SK-N-DZ (cell line): ENCODE measurements at regions not wholly inside any gene's neighbourhood (a gene's known extent, or its start where the extent isn't known, plus 50 kb on each side); places are given as distances from the start of the nearest gene placed in this dataset.
A peak's percentile ranks its signal among the peaks of the same experiment; 100 is the strongest.
"Not testable (repeated sequence)": the region's sequence is repeated elsewhere in the genome, so short reads cannot be mapped to it uniquely, and the experiment has no call there.

ENCODE experiments used
- DNase-seq: peaks from one replicate; pipeline ENCODE4 v3.0.0-alpha.2; 2015; ENCODE audit warnings: low spot score

DNA sequence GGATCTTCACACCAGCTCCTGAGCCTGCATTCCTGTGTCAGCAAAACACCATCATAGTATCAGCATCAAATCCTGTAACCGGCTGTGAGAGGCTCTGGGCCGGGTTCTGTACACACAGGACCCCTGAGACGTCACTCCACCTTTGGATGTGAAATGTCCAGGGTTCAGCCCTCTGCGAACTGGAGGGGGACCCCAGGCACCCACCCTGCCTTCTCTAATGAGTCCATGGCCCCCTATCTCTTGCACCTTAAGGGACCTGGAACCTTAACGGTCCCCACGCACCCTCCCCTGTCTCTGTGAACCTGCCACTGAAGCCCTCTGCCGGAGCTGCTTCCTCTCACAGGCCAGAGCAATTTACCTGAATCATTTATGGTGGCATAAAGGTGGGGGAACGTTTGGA, 257.8 kb downstream of the NPHP4 start:
- no peak for DNase-seq

DNA sequence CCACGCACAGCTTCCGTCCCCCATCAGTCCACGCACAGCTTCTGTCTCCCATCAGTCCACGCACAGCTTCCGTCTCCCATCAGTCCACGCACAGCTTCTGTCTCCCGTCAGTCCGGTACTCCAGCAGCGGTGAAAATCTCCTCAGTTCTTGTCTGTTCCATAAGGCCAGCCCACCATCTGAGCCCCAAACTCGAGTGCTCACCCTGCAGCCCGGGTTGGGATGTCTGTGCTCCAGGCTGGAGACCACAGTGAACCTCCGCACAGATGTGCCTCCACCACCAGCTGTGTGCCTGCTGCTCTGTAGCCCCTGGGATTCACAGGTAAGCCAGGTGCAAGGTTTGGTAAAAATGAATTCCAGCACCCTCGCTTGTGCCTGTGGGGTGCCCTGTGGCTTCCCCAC, 258.6 kb downstream of the NPHP4 start:
- no peak for DNase-seq

DNA sequence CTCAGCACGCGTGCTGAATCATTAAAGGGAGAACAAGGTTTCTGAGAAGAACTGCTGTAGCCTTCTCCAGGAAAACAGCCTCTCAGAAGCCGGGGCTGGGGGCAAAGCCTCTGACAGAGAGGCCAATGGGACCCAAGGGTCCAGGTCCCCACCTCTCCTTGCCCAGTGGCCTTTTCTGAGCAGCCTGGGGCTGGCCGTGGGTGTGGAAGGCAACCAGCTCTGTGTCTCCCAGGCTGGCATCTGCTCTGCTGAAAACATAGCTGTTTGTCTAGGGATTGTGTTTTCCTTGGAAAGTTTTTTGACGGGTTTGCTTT, 261.2 kb downstream of the NPHP4 start:
- no peak for DNase-seq

DNA sequence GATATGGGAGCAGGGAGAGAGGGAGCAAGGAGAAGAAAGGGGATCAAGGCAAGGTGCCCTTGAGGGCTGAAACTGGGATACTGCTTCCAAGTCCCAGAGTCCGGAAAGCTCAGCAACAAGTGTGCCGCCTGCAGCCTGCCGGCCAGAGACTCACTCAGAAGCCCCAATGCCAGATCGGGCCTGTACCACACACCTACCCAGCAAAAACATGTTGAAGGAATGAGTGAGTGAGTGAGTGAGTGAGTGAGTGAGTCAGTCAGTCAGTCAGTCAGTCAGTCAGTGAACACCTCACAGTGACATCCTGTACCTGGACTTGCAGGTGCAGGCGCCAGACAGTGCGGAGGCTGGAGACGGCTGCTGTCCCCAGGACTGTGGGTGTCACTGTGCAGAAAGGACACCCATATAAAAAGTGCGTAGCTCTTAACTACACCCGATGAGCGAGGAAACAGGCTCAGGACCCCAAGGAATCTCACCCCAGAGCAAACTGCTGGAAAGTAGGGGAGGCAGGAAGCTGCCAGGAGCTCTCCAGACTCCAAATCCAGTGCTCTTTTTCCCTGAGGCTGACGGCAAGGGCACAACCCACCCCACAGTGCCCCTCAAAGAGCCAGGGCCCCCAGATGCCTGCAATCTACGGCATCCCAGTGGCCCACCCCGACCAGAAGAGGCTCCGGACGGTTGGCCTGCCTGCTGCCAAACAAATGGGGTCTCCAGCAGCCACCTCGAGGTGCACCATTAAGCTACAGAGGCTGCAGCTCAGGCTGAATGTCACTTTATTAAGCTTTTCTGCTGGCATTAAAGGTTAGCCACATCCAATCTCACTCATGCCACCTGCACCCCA, 261.7 kb downstream of the NPHP4 start:
- DNase-seq: no peak

DNA sequence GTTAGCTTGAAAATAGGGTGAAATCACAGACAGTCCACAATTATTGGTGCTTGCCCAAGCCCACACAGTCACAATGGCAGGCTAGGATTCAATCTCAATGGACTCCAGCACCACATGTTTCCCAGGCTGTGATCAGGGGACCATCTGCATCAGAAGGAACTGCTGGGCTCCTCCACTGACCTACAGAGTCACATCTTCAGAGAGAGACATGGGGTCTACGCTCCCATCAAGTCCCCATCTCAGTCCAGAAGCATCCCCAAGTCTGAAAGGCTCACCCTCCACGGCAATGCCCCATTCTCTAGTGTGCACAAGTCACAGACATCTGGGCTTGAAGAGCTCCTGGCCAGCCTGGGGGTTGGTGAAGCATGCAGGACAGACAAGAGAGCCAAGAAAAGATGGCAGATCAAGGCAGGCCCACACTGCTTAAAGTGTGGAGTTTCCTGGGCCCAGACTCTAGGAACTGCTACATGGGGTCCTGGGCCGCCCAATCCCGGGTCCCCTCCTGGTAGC, 262.5 kb downstream of the NPHP4 start:
- DNase-seq: no peak

DNA sequence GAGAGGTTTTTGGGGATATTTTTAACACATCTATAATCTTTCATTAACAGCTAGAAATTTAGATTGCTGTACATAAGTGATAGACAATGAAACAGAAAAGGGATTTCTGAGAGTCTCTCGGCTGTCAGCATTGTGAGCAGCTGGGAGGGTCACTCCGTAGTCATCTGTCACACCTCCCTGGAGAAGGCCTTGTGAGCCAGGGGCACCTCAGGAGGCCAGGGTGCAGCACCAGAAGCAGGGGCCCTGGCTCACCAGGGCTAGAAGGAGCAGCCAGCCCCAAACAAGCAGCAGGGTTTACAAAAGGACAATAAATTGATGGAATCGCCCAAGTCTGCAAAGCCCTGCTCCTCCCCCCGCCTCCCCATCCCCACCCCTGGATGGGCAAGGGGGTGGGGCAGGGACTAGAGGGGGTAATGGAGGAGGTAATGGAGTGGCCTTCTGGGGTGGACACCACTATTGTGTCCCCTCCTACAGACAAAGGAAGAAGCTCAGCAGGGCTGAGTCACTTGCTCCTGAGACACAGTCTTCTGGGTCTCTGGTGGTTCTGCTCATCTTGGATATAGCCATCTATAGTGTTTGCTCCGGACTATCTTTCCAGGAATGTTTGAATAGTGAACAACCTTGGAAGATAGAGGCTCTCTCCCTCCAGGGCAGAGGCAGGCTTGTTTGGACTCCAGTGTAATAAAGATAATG, 263.4 kb downstream of the NPHP4 start:
- DNase-seq: no peak

DNA sequence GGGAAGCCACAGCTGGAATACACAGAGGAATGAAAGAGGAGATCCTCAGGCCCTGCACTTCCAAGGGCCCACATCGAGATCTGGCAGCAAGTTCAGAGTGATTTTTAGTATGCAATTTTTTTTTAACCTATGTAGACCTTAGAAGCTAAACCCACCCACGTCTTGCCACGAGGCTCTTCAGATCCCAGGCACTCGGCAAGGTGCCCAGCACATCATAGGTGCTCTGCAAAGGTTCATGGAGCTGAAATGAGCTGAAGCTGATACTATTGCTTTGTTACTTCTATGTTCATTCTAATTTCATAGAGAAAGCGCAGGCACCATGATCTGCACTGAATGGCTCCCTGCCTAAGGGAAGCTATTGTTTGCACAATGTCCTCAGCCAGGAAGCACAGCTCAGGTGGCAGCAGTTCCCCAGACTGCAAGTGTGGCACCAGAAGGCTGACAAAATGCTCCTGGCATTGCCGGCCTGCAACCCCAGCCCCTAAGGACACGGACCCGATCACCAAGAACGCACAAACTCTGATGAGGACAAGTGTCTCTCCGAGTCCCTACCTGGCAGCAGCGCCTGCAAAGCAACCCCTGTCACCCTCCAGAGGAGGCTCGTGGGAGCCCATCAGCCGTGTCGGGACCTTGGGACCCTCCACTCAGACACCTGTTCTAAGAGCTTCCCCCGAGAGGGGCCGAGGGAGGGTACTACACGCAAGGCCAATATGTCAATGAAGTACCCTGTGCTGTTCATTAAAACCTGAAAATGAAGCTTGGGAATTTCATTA, 264.2 kb downstream of the NPHP4 start:
- no peak for DNase-seq

DNA sequence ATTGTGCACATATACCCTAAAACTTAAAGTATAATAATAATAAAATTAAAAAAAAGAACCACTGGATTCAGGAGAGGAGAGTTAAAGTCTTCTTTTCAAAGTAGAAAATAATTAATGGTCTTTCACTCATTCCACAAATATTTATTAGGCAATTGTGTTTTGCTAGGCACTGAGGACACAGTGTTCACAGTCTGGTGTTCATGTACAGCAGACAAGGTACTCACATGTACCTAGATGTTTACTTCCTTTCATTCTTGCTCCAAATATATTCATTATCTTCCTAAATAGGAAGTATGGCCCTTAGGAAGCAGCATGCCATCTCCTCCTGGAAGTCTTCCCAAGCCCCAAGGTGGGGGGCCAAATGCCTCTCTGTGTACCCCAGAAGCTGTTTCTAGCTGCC, 265.0 kb downstream of the NPHP4 start:
- no peak for DNase-seq

DNA sequence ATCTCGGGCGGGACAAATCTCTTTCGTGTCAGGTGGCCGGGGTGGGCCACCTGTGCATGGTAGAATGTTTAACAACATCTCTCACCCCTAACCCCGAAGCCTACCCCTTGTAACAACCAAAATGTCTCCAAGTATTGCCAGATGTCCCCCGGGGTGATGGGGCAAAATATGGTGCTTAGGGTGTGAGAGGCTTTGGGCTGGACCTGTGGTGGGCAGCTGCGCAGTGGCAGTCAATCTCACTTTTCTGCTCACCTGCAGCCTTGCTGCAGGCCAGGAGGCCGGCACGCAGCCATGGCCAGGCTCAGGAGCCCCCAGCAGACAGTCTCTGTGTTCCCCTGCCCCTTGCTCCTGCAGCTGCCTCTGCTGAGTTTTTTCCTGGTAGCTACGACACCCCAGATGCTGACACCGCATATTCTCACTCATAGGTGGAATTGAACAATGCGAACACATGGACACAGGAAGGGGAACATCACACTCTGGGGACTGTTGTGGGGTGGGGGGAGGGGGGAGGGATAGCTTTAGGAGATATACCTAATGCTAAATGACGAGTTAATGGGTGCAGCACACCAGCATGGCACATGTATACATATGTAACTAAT, 265.5 kb downstream of the NPHP4 start:
- DNase-seq: not testable (repeated sequence)

DNA sequence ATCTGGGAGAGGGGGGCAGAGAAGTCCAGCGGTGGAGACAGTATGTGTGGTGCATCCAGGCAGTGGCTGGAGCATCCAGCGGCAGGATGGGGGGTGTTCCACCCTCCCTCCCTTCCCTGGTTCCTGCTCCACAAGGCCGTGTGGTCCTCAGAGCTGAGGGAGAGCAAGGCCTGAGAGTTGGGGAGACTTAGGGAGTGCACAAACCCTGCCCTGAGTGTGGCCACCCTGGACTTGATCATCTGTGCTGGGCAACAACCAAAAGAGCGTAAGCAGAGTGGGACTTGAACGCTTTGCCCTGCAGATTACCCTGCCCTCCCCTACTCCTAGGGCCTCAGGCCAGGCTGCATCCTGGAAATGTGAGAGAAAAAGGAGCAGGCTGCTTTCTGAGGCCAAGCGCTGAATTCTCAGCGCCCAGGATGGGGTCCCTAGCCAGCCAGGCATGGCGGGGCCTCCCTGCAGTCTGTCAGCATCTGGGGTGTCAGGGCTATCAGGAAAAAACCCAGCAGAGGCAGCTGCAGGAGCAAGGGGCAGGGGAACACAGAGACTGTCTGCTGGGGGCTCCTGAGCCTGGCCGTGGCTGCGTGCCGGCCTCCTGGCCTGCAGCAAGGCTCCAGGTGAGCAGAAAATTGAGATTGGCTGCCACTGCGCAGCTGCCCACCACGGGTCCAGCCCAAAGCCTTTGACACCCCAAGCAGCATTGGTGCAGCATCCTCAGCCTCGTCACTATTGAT, 266.2 kb downstream of the NPHP4 start:
- no peak for DNase-seq

DNA sequence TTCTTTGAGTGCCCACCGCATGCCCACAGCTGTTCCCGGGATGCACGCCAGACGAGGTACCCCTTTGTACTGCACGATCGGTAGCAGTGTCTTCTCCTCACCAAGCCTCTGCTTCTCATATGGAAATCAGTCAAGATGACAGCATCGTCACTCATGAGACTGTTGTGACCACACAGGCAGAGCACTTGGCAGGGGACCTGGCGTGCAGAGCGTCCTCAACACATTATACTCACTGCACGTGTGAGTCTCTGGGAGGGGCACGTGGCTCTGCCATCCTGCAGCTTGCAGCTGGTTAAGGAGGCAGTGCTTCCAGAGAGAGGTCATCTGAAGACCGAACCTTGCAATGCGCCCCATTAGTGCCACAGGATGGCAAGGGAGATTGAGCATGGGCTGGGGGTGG, 266.8 kb downstream of the NPHP4 start:
- DNase-seq: no peak

DNA sequence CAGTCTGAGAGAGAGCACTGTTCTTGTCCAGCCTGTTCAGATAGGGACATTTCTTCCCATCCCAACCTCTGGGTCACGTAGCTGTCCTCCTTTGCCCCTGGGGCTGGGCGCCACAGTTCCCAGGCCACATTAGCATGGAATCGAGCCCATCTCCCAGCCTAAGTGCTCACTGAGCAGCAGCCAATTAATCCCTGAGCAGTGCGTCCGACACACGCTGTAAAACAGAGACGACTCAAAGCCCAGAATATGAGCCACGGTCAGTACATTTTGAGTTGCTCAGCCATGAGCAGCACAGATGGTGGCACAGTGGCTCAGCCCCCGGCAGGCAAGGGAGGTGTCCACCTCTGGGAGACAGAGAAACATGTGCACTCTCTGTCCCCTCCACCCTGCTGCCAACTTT, 267.4 kb downstream of the NPHP4 start:
- DNase-seq: no peak

DNA sequence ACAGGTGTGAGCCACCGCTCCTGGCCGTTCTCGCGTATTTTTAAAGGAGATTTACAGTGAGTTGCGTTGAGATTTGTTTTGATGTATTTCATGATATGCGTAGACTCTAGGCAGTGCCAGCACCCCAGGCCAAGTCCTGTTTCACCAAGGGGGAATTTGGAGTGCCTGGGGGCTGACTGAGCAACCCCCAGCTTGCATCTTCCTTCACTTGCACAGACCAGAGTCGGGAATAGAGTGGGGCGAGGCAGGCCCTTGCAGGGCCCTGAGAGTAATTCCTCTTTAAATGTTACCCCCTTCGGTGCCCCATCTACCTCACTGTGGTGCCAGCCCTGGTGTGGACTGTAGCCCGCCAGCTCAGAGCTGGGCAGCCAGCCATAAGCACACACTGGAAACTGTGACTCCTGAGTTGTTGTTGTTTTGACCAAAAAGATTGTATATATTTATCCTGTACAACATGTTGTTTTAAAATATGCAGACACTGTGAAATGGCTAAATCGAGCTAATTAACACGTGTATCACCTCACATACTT, 269.5 kb downstream of the NPHP4 start:
- no peak for DNase-seq

DNA sequence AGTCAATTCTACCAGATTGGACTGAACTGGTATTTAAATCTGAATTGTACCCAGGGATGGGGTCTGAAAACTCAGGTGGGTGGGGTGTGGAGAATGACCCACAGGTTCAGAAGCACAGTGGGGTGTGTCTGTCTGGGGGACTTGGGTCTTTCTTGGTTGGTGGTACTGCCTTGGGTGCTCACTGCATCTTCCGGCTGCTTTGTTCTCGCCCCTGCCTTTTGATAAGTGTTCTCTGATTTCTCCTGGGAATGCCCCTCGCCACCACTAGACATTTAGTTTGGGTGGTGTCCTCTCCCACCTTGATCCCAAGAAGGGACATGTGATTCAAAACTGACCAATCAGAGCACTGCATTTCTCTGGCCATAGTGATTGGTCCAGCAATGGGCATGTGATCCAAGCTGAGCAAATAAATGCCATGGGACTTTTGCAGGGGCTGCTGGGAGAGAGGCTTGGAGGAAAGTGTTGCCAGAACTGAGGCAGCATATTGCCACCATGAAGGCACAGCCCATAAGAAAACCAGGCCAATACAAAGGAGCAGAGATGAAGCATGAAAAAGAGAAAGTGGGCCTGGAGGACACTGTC, 270.5 kb downstream of the NPHP4 start:
- DNase-seq: no peak

DNA sequence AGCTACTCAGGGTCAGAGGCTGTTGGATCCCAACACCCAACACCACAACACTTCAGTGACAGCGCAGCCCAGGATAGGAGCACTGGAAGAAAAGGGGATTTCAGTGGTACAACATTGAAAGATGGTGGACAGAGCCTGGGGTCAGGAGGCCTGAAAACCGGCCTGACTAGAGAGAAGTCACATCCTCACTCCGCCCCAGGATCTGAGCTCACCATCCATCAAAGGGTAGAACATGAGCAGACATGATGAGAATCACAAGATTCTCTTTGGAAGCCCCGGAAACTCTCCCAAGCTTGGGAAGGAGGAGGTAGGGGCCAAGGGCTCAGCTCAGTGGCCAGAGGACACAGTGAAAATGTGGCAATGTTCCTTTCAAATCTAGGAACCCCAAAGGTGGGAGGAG, 271.3 kb downstream of the NPHP4 start:
- no peak for DNase-seq

DNA sequence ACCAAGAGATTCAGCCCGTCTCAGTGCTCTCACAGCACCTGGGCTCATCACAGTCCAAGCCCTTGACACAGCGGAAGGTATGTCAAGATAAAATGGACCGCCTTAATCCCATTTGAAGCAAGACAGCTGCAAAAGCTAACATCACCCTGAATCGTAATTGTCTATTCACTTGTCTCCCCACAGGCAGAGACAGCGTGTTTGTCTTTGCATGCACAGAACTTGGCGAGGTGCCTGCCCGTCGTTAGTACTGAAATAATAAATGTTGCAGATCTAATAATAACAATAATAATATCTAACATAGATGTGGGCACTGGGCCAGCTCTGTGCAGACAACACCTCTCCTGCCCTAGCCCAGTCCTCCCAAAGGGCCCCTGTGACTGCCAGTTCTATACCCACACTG, 271.7 kb downstream of the NPHP4 start:
- DNase-seq: no peak

DNA sequence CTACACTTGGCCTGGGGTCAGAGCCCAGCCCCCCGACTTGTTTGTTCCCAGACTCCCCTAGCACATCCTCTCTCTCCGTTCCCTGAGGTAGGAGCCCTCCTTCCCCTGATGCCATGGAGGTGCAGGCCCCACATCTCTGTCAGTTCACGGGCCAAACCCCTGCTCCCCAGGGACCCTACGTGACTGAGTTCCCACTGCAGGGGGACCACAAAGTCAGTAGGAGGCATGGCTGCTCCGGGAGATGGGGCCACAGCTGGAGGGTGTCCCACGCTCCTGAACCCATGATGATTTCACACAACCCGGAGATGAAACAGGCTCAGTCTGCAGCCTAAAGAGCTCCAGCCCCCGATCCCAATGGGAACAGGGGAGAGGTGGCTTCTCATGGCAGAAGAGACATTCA, 272.2 kb downstream of the NPHP4 start:
- DNase-seq: no peak

DNA sequence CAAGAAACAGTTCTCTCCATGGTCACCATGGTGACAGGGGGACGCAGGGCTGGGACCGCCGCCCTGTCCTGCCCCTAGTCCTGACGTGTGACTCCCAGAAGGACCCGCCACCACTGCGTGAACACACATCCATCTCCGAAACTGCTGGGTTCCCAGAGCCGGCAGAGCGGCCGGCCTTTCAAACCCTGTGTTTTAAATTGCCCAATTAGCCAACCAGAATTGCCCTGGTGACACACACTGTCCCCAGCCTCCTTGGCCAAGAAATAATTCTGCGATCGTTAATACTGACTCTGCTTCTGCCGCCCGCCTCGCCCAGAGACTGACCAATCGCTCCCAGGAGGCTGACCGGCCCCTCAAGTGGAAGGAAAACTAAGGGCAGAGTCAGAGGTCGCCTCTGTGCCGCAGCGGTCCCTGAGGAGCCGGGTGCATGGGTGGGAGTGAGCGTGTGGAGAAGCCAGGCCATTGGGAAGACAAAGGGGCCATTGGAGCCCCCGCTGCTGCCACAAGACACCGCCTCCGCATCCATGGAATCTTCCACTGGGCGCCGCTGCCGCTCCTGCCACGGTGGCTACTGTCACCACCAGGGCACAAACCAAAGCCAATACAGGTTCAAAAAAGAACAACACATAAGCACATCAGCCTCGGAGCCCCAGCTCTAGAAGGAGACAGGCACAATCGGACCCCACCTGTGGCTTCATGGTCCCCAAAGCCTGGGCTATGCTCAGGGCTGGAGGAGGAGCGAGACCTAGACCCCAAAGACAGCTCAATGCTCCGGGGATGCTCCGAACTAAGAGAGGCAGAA, 273.2 kb downstream of the NPHP4 start:
- DNase-seq: peak; percentile 4

DNA sequence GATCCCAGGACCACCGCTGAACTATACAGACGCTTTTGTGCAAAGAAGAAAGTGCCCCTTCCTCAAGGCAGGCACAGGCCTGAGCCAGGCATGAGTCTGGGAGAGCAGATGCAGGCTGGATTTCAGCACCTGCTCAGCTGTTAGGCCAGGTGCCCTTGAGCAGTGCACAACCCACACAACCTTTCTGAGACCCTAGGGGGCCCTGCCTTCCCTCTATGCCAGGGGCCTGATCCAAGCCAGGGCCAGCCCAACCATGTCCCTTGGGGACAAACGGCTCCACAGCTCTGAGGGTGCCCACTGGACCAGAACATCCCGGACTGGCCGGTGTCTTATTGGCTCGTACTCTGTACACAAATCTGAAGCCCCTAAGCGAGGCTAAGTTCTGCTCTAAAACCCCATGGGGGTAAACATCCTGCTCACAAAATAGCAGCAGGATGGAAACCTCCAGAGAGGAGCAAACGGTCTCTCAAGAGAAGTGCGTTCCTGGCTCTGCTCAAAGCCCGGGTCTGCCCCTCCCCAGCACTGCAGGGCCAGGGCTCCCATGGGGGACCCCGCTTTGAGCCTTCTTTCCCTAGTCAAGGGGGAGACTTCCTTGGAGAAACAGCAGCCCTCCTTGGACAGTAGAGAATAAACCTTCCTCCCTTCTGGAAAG, 275.1 kb downstream of the NPHP4 start:
- no peak for DNase-seq
